GM21360 (cell line): ENCODE measurements at regions not wholly inside any gene's neighbourhood (a gene's known extent, or its start where the extent isn't known, plus 50 kb on each side); places are given as distances from the start of the nearest gene placed in this dataset.

Experiments used
- ATAC-seq: cut with Tn5 transposase; IDR thresholded peaks from one replicate; pipeline ENCODE4 v1.9.1; 2021; ENCODE audit warnings: mild to moderate bottlenecking, moderate library complexity; ENCODE audit not compliant: unreplicated experiment

DNA sequence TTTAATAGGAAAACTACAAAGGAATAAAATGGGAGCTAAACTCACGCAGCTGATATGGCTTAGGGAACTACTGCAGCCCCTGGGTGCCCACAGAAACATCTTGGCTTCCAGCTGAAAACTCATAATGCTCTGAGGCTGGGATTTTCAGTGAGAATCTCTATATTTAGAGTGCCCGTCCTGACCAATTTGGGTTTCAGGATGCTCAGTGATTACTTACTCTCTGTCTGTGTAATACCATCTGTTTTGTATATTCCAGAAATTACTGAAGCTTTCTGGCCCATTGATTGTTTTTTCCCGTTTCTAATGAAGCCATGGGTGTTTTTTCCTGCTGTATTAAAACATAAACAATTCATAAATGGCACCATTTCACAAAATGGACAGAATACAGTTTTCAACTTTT is 50.6 kb upstream of the ZNF385D start:
- ATAC-seq = no peak

DNA sequence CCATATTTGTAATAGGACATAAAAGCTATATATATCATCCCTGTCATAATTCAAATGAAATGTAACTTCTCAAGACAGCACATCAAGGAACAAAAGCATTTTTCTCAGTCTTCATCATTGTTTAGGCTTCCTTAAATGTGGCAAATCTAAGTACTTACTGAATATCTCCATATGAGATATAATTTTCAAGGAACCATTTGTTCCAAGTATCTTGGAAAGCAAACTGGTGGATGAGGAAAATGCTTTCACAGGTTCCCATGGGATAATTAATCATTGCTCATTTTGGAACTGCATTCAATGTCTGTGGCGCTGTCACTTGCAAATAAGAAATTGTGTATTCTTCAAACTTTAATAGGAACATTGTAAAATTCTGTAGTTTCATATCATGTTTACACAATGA is 52.6 kb upstream of the ZNF385D start:
- ATAC-seq = no peak

DNA sequence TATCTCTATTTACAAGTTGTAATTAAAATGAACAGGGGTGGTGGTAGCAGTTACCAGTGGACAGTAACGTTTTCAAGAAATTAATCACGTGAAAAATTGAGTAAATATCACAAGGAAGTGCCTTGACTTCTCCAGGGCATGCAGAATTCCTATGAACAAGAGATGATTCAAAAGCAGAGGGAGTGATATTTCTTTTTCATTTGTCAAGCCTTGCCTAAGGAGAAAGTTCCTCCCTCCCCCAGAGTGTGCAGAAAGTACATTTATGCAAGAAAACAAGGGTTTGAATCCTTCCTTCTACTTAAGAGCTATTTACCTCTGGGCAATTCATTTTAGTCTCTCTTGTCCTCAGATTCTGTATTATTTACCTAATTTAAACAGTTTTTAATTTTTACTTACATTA is 53.3 kb upstream of the ZNF385D start:
- ATAC-seq = no peak

DNA sequence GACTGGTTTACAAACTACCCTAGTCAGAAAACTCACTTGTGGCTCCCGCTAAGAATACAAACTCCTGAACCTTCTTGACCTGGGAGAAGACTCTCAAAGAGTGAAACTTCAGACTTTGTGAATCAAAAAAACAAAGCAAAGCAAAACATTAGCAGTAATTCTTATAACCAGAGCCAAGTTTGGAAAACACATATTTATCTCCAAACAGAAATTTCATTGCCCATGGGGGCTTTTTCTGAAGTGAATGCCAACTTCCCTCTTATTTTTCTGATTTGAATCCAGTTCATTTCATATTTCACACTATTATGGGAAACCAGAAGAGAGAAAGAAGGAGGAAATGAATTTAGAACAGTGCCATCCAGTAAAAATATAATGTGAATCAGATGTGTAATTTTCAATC is 55.7 kb upstream of the ZNF385D start:
- no peak for ATAC-seq

DNA sequence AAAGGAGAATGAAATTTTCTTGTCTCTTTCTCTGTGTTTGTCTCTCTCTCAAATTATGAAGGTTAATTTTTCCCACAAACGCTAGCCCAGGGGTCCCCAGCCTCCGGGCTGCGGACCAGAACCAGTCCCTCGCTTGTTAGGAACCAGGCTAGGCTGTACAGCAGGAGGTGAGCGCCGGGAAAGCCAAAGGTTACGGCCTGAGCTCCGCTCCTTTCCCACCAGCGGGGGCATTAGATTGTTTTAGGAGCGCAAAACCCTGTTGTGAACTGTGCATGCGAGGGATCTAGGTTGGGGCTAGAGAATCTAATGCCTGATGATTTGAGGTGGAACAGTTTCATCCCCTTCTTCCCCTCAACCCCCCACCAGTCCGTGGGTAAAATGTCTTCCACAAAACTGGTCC is 74.7 kb upstream of the ZNF385D start:
- ATAC-seq = no peak

DNA sequence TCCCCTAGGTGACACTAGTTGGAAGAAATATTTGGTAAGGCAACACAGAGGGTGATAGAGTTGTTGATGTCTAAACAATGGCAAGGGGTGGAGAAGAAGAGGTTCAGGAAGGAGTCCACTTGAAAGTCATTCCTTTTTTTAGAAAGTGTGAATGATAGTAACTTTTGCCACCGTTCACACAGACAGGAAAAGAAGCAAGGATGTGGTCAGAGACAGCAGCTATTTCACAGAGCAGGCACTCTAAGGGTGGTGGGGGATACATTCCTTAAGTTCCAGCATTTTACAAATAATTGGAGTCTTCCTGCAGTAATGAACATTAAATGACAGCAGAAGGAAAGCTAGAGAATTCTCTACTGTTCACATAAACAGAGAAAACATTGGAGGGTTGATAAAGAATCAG is 75.4 kb upstream of the ZNF385D start:
- ATAC-seq = no peak

DNA sequence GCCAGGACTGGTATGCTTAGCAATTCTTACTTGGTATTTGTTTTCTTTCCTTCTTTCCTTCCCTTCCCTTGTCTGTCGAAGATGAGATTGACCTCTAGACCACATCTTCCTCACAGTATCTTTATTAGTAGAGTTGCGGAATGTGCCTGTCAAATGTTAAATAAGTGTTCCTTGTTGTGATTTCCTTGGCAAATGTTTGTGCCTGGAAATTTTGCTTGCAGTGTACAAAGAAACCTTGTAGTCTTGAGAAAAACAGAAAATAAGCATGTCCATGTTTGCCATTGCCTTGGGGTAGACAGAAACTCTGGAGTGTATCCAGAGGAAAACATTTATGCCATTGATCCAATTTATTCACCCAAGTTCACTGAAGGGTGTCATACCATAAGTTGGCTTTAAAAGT is 79.5 kb upstream of the ZNF385D start:
- no peak for ATAC-seq

DNA sequence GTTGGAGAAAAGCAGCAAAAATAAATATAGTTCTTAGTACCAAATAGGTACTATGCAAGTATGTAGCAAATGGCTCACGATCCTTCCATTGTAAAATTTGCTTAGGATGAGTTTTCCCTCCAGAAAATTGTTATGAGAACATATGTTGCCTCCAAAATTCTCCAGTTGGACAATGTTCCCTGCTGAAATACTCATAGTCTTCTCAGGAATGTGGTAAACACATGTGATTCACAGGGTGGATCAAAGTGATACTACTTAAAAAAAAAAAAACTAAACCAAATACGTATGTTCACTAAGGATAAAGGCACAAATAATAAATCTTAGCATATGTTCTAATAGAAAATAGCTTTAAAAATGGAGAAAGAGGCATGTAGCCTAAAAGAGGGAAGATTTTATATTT is 84.3 kb upstream of the ZNF385D start:
- ATAC-seq = no peak

DNA sequence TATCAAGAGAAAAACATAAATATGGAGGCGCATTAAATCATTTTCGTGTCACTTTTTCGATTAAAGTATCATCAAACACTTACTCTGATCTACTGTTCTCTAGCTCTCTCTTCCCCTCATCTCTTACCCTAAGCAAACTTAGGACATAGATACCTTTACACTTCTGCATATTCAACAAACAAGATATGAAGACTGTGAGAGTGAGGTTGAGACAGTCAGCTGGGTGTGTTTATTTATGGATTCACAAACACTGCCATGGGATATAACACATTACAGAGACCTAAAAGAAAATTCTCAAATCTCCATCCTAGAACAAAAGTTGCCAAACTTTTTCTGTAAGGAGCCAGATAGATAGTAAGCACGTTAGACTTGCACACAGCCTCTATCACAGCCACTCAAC is 85.2 kb upstream of the ZNF385D start:
- no peak for ATAC-seq

DNA sequence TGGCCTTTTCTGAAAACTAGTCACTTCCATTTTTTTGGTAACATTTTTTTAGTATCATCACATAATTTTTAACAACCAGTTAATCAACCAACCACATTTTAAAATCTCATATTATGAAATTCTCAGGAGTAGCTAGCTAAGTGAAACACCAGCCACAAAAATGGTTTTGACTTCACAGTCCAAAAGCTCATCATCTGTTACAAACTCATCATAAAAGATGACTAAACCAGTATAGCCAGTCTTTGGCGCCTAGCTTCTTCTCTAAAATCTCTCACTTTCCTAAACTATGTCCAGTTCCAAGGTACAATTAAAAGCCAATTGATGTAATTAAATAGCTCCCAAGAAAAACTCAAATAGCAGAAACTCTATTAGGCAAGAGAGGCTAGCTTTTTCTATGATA is 88.2 kb upstream of the ZNF385D start:
- ATAC-seq = no peak

DNA sequence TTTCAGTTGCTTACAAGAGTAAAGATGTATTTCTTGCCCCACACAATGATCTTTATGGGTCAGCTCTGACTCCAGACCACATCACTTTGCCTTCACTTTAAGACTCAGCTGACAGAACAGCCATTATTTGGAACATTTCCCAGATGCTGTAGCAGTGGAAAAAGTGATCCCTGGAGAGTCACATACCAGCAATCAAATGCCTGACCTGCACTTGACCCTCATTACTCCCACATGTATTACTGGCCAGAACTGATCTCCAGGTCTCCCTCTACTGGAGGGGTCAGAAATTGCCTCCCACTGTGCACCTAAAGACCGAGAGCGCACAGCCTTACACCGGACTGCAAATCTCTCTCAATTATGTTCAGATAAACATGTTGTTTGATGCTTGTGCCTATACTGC is 88.6 kb upstream of the ZNF385D start:
- ATAC-seq = no peak

DNA sequence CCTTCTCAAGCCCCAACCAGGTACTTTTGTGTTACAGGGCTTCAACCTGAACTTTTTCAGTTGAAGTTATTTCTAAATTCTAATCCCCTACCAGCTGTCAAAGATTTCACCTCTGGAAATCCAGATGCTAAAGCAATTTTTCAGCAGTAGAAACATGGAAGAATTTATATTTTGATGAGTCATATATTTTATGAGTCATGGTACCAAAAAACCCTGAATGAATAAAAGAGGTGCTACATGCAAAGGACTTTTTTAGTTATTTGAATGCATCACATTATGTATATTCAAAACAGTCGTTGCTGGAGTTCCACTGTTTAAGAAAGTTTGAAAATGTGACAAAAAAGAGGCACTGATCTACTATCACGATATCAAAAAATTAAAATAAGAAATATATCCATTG is 96.0 kb upstream of the ZNF385D start:
- ATAC-seq = no peak

DNA sequence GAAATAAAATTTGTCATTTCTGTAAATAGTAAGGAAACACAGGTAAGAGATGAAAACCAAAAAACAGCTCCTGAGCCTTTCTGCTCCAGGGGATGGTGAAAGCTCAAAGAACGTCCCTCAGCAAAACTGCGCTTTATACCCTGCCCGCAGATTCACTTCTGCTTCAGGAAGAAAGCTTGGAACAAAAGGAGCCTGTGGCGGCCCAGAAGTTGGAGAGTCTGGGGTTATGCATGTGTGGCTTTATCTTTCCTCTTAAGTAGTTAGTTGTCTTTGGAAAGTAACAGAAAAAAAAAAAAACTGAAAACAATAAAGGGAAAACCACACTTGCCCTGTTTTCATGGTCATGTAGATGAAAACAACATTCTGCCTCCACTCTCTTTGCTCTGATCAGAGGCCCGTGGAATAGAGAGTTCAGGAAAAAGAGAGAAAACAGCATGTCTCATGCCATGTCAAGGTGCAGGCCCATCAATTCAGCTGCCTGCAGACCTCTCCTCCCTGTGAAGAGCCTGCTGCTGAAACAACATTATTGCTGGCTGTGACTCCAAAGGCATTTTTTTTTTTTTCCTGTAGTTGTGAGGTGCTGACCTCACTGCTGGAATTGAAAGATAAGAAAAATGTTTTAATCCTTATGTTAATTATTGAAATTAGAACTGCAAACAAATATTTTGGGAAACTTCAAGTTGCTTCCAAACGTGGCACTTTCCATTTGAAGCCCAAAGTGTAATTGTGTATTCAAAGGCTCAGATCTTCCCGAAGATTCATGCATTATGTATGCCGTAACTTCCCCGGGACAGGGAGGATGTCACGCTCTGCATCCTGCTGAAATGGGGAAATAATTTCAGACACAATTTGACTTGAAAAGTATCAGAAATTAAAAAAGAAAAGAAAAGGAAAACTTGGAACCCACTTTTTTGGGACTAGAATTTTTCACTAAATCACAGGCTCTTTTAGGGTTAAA is 108.4 kb upstream of the ZNF385D start:
- no peak for ATAC-seq

DNA sequence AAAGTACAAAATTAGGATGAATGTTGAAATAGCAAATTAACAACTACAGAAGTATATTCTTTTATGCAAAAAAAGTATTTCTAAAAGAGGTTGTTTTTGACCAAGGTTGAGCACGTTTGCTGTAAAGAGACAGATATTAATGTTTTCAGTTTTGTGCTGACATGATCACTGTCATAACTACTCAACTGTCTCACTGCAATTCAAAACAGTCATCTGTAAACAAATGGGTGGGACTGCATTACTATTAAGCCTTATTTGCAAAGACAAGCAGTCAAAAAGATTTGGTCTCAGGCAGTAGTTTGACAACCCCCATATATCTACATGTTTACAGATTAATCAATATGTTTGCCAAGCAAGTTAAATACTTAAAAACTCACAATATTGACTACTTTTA is 109.1 kb upstream of the ZNF385D start:
- ATAC-seq = no peak

DNA sequence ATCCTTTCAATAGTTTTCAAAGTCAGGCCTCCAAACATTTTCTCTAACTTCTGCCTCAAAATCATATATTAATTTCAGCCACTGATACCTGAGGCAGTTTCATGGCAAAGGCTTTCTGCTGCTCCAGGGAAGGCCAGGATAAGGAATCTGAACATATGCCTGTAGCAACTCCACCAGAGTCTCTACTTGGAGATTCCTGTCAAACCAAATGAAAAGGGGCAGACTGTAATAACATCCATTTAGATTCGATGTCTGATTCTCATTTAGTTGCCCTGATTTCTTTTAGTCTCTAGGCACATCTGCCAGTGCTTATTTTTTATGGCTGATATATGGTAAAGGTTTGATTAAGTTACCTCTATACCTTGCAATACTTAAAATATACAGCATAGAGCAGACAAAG is 109.6 kb upstream of the ZNF385D start:
- no peak for ATAC-seq

DNA sequence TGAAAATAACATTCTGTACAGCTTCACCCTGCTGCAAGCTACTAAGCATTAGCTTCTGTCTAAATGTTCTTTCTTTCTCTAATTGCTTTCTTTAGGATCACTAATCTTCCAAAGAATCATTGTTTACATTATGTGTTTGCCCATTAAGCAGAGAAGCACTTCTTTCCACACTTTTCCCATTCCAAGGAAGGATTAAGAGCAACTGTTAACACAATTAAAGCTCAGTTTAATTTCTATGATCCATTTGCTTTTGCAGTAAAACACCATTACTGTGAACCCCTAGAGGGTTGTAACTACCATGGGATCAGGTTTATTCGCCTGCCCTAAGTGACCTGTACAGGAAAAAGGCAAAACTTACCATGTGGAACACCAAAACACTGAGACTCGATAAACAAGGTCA is 125.8 kb upstream of the ZNF385D start:
- ATAC-seq = no peak

DNA sequence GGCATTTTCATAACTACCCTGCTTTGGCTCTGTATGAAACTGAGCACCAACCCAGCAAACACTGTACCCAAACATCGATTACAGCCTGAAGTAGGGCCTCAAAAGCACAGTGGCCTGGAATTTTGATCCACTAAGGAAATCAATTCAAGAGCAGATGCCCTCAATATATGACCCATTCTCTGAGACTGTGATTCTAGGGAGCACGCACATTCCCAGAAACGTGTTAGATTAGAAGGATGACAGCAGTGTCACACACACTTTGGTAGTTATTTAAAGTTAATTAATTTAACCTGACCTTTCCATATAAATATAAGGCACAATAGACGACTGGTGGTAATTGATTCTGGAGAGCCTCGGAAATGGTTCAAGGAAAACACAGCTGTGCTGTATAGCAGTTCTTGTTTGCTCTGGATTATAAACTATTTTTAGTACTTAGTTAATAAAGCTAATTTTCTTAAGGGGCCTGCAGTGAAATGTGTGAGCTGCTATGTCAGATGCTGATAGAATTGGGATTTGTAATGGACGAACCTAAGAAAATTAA is 126.3 kb upstream of the ZNF385D start:
- no peak for ATAC-seq

DNA sequence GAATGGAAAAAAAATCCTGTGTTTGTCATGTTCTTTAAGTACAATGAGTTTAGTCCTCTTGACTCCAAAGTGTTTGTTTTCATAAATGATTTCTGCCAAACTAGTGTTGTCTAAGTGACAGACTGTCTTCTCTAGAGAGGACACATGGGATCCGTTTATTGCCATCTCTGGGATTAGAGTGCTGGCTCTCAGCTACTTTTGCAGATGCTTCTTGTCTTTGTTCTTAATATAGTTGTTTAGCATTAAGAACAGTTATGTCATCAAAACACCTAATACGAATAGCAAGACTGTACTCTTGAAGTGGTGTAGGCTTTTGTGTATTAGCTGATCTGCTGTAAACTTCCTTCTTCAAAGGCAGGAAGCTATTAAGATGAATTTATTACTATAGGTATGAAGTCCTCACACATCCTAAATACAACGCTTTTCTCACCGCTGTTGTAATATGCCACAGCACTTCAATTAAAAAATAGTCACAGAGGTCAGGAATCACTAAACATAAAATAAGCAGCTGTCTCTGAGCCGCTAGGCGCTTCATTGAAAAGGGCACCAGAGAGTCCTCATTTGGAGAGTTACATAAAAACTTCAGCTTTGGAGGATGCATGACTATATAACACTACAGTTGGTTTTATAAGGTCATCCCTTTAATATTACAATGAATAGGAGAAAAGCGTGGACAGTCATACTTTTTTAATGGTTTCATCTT is 128.3 kb upstream of the ZNF385D start:
- no peak for ATAC-seq

DNA sequence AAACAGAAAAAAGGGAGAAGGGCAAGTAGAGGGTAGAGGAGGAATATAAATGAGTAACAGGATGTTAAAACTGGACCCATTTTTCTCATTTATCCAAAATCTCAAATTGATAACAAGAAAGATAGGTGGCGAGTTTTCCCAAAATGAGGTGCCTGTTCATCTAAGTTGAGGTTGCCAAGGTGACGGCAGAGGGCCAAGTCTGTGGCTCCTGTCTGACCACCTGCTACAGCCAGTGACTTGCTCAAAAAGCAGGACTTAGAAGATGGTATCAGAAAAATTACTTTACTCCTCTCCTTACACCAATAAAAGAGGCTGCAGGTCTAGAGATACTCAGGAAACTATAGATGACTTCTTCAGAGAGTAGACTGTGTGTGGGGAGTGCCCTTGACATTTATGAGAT is 137.6 kb upstream of the ZNF385D start:
- ATAC-seq = no peak

DNA sequence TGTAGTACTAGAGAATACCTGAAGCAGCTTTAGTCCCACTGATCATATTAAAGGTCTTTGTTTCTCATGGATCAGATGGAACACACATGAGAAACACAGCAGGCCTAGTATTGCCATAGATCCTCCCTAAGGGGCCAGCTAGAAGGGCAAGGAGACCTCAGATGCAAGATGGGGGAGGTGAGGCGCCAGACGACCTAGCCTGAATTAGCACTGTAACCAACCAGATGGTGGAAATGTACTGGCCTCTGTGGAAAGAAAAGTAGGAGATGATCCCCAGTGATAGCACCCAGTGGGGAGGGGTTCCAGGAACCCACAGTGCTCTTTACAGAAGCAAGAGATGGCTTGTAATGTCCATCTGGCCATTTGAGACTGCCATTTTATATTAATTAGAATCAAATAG is 138.2 kb upstream of the ZNF385D start:
- no peak for ATAC-seq

DNA sequence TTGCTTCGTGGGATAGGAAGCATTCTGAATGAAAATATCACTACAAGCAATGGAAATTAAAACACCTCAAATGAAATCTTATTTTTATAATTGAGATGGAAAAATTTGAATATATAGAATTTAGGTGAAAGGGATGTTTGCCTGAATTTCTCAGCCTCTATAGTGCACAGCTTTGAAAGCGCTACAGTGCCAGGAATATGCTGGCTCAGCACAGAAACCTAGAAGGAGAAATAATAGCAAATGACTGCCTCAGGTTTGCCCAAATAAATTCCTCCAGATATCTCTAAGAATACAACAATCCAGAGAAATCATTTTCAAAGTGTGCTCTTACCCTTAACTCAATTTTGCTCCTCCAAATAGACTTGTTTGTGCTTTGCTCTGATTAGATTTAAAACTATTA is 141.1 kb upstream of the ZNF385D start:
- ATAC-seq = no peak

DNA sequence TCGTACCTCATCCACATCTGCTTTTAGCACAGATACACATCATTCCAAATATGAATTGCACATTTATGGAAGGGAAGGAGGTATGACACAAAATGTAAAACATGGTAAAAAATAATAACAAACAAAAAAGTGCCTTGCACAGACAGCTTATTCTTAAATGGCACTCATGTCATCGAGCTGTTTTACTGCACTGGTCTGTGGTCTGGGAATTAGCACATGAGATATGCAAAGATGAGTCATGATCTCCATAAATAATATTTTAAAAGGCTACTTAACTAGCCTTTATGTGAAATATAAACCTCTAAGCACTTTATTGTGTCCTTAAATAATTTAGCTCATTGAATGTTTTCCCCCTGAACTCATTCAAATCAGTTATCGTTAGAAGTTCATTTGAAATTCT is 142.2 kb upstream of the ZNF385D start:
- ATAC-seq = no peak
